T-helper 2 cell treated with Interferon-gamma antibody and Interleukin-4, amounts not matched to agents 5 μg/mL and 100 μg/mL, for 36 hours (primary cell): ENCODE measurements at regions not wholly inside any gene's neighbourhood (a gene's known extent, or its start where the extent isn't known, plus 50 kb on each side); places are given as distances from the start of the nearest gene placed in this dataset.

Experiments
- DNase-seq: peaks from one replicate; pipeline ENCODE4 v3.0.0; 2021; ENCODE audit warnings: low spot score
- H3K27ac Mint-ChIP-seq: one replicate; pipeline ENCODE4 v1.8.0; 2021; ENCODE audit warnings: mild to moderate bottlenecking, mixed read lengths
- H3K27me3 Mint-ChIP-seq: one replicate; pipeline ENCODE4 v1.8.0; 2021; ENCODE audit warnings: low read depth, mixed read lengths
- H3K36me3 Mint-ChIP-seq: one replicate; pipeline ENCODE4 v1.8.0; 2021; ENCODE audit warnings: low read depth, mixed read lengths
- H3K4me1 Mint-ChIP-seq: one replicate; pipeline ENCODE4 v1.8.0; 2021; ENCODE audit warnings: low read depth, mixed read lengths
- H3K4me3 Mint-ChIP-seq: one replicate; pipeline ENCODE4 v1.8.0; 2022; ENCODE audit warnings: mild to moderate bottlenecking, moderate library complexity, mixed read lengths
- H3K9me3 Mint-ChIP-seq: one replicate; pipeline ENCODE4 v1.8.0; 2021; ENCODE audit warnings: mixed read lengths

DNA sequence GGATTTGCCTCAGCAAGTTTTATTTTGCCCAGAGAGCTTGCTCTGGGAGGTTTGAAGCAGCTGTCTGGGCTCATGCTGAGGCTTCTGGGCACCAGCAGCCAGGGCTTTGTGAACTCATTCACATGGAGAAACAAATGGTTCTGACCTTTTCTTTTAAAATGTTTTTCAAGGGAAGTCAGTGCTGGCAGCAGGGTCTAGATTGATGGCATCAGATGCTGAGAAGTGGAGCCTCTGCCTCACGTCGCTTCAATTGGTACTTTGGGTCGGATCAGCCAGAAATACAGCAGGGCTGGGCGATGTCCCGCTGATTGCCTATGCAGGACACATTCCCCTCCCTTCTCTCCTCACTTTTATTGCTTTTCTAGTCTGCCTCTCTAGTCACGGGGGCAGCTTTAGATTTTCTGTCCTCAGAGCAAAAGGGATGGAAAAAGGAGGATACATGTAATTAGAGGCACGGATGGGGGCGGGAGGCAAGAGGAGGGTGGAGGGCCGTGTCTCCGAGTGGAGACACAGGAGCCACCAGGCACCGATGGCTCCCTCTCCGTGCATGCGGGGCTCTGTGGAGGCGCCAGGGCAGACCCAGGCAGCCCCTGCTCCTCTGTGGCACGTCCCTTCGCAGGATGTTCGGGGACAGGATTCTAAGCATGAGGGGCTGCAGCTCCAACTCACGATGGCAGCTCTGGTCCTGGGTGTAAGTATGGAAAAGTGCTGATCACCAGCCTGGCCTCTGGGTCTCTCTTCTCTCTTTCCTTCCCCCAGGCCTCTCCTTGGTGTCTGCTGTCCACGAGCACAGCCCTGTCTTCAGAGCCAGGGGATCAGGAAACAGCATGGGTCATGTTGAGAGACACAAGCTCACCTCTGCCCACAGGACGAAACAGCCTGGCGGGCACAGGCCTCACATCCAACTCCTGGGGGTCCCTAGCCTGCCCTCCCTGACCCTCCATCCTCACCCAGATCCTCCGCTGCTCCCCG is 116.1 kb downstream of the FAM43A start:
- Mint-ChIP-seq H3K4me3 (no peak overlapping the region), H3K9me3 (peaks cover 6% of the 10 kb centered on the region), H3K27ac (no peak overlapping the region), H3K4me1 (no peaks in the 10 kb centered on the region), H3K36me3 (peaks cover 1% of the 10 kb centered on the region), H3K27me3 (peaks cover 8% of the 10 kb centered on the region)
- no peak for DNase-seq

DNA sequence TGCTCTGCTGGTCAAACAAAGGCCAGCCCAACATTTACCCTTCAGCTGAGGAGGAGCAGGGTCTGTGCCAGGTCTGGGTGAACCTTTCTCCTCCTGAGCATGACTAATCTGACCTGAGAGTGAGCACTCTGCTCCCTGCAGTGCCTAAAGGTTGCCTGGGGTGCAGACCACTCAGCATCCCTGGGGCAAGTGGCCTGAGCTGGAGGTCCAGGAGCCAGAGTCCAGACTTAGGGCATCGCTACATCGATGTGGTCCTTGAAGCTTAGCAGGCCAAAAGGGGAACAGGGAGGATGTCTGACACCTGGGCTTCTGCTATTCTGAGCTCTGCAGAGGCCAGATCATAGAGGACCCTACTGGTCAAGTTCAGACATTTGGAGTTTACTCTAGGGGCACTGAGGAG is 119.1 kb downstream of the FAM43A start:
- H3K4me3 Mint-ChIP-seq: no peak overlapping the region
- H3K9me3 Mint-ChIP-seq: no peaks in the 10 kb centered on the region
- DNase-seq: no peak
- peaks cover 8% of the 10 kb centered on the region for H3K27me3 Mint-ChIP-seq
- no peaks in the 10 kb centered on the region for H3K36me3 Mint-ChIP-seq
- no peaks in the 10 kb centered on the region for H3K4me1 Mint-ChIP-seq
- H3K27ac Mint-ChIP-seq: no peak overlapping the region

DNA sequence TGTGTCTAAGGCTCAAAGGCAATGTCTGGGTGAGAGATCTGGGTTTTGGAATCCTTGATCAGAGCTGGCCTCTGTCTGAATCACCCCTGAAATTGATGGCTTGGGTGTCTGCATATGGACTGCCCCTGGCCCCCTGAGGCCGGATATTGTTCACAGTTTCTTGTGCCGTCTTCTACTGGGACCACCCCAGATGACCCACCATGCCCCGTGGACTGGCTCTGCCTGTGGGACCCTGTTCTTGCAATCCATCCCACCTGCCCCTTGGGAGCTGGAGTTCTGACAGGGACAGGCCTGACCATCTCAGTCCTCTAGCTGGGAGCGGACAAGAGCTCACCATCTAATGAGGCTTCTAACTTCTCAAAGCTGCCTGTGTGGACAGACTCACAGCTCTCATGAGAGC is 119.9 kb downstream of the FAM43A start:
- H3K4me1 Mint-ChIP-seq: no peaks in the 10 kb centered on the region
- no peaks in the 10 kb centered on the region for H3K36me3 Mint-ChIP-seq
- DNase-seq: no peak
- no peak overlapping the region for H3K27ac Mint-ChIP-seq
- peaks cover 13% of the 10 kb centered on the region for H3K27me3 Mint-ChIP-seq
- H3K4me3 Mint-ChIP-seq: no peak overlapping the region
- H3K9me3 Mint-ChIP-seq: no peaks in the 10 kb centered on the region

DNA sequence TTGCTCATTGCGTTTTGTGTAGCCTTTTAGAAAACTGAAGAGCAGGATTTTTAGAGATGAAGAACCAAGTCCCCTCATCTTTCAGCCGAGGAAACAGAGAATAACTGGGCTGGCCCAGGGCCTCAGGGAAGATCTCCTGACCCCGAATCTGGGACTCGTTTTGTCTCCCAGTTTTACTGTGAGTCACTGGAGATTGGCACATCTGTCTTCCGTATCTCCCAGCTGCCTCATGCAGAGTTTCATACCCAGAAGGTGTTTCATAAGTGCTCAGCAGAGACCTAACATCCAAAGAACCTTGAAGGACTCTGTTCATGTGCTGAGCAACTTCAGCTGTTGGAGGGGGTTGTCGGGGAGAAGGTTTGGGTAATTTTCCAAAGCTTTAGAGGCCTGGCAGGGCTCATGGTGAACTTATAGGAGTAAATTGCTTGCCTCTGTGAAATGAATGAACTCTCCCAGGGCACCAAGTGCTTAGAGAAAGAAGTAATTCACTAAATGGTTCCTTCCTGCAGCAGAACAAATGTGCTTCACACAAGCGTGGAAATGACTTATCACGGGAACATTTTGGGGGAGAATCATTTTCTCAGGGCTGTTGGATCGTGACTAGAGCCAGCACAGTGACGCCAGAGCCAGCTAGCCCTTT is 121.4 kb downstream of the FAM43A start:
- peaks cover 14% of the 10 kb centered on the region for H3K27me3 Mint-ChIP-seq
- no peaks in the 10 kb centered on the region for H3K4me1 Mint-ChIP-seq

DNA sequence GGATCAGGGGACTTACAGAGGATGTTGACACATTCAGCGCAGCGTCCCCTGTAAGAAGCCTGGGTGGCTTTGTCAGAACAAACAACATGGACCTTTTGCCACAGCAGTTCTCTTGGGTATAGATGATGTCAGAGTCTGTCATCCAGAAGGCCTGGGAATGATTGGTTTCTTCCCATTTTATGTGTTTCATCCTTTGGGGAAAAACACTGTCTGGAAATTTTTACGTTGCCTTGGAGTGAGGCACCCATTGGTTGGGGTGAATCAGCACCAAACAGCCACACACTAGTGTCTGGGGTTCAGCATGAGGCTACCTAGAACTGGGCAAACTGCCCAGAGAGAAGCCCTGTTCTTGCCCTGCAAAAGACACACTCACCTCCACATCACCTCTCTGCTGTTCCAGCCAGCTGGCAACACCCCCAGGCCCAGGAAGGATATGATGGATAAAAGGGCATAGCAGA is 123.0 kb downstream of the FAM43A start:
- Mint-ChIP-seq H3K4me3 (no peak overlapping the region), H3K9me3 (no peaks in the 10 kb centered on the region), H3K36me3 (no peaks in the 10 kb centered on the region), H3K27me3 (peaks cover 16% of the 10 kb centered on the region), H3K27ac (no peak overlapping the region), H3K4me1 (no peaks in the 10 kb centered on the region)
- no peak for DNase-seq

More for the DNA sequence above, 121.4 kb downstream of the FAM43A start:
- Mint-ChIP-seq H3K4me3 (no peak overlapping the region), H3K9me3 (no peaks in the 10 kb centered on the region), H3K36me3 (no peaks in the 10 kb centered on the region), H3K27ac (no peak overlapping the region)
- no peak for DNase-seq

DNA sequence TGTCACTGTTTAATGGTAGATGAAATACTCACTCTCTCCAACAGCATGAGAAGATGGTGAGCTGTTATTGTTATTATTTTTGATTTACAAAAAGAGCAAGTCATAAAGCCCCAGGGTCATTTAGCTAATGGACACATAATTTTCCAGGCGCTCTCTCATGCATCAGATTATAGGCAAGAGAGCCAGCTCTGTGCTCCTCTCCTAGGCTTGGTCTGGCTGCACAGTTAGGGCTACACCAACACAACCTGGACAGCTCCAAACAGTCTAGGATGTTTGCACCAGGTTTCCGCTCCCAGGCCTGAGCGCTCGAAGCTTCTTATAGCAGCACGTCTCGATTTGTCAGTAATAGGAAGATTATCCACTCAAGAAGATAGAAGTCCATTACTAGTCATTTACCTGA is 123.7 kb downstream of the FAM43A start:
- H3K9me3 Mint-ChIP-seq: no peaks in the 10 kb centered on the region
- H3K27me3 Mint-ChIP-seq: peaks cover 19% of the 10 kb centered on the region
- no peak overlapping the region for H3K27ac Mint-ChIP-seq
- H3K4me1 Mint-ChIP-seq: no peaks in the 10 kb centered on the region
- DNase-seq: no peak
- no peaks in the 10 kb centered on the region for H3K36me3 Mint-ChIP-seq
- H3K4me3 Mint-ChIP-seq: no peak overlapping the region

DNA sequence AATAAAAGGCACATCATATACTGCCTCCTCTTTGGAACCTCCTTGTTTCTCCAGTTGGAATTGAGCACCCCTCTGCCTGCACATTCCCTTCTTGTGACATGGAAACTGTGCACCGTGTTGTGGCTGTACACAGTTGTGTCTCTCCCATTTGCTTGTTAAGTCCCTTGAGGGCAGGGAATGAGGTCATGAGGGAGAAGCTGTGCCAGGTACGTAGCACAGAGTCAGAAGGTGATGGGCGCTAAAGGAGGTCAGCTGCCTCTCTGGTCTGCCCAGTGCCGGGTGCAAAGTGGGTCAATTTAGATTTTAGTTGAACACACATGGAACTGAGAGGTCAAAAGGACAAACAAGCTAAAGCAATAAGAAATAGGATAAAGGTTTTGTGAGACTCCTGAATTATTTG is 124.4 kb downstream of the FAM43A start:
- DNase-seq: no peak
- Mint-ChIP-seq H3K9me3 (no peaks in the 10 kb centered on the region), H3K27ac (no peak overlapping the region)

DNA sequence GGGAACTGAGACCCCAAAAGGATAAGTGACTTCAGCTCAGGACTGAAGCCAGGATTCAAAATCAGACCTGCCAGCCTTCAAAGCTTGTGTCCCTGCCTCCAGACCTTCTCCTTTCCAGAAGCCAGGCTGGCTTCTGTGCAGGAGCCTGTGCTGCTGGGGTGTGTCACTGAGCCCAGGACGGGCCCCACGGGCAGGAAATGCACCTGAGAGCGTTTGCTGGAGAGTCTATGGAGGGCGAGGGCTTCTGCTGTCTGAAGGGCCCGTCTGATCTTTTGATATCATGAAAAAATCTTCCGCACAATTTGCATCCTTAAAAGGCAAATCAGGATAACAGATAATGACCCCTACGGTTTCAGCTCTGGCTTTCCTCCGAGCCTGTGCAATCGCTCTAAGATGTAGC is 125.4 kb downstream of the FAM43A start:
- Mint-ChIP-seq H3K27ac (no peak overlapping the region), H3K36me3 (no peaks in the 10 kb centered on the region), H3K27me3 (peaks cover 18% of the 10 kb centered on the region), H3K4me1 (no peaks in the 10 kb centered on the region), H3K9me3 (no peaks in the 10 kb centered on the region), H3K4me3 (no peak overlapping the region)
- DNase-seq: no peak

More for the DNA sequence above, 124.4 kb downstream of the FAM43A start:
- Mint-ChIP-seq H3K4me3 (no peak overlapping the region), H3K27me3 (peaks cover 18% of the 10 kb centered on the region), H3K36me3 (no peaks in the 10 kb centered on the region), H3K4me1 (no peaks in the 10 kb centered on the region)

DNA sequence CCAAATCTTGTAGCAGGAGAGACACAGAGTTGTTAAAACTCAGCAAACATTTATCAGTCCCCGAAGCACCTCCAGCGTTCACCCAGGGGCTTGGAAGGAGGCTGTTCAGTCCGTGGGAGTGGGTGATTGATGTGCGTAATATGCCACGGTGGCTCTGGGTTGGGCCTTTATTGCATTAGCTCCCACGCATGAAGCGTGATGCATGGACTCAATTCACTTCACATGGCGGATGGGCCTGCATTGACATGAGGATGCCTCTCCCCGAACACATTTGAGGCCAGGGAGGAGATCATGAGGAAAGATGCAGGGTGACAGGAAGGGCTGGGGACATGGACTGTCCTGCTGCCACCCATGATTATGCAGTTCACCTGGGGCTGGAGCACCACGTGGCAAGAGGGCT is 126.5 kb downstream of the FAM43A start:
- Mint-ChIP-seq H3K9me3 (no peaks in the 10 kb centered on the region), H3K27ac (no peak overlapping the region), H3K36me3 (no peaks in the 10 kb centered on the region), H3K4me1 (no peaks in the 10 kb centered on the region), H3K4me3 (no peak overlapping the region), H3K27me3 (peaks cover 16% of the 10 kb centered on the region)
- DNase-seq: no peak

DNA sequence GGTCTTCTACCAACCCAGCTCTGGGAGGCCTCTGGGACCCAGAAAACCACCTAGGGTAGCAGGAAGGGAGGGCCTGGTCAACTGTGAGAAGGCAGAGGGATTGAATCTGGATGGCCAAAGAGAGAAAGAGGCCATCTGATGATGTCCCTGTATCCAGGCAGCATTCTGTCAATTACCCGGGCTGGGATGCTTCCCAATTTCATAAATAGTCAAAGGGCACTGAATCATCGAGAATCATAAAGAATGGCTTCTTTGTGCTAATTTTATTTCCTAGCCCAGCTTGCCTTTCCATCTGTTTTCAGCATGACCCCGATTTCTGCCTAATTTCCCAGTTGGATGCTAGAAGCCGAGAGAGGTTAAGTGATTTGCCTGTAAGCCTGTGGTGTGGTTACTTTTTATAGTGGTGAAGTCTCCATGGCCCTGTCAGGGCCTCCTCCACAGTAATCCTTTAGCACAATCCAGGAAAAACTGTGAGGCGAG is 129.2 kb downstream of the FAM43A start:
- H3K4me3 Mint-ChIP-seq: no peak overlapping the region
- no peaks in the 10 kb centered on the region for H3K4me1 Mint-ChIP-seq
- H3K9me3 Mint-ChIP-seq: no peaks in the 10 kb centered on the region
- H3K27ac Mint-ChIP-seq: no peak overlapping the region
- no peak for DNase-seq
- no peaks in the 10 kb centered on the region for H3K36me3 Mint-ChIP-seq
- H3K27me3 Mint-ChIP-seq: peaks cover 15% of the 10 kb centered on the region

DNA sequence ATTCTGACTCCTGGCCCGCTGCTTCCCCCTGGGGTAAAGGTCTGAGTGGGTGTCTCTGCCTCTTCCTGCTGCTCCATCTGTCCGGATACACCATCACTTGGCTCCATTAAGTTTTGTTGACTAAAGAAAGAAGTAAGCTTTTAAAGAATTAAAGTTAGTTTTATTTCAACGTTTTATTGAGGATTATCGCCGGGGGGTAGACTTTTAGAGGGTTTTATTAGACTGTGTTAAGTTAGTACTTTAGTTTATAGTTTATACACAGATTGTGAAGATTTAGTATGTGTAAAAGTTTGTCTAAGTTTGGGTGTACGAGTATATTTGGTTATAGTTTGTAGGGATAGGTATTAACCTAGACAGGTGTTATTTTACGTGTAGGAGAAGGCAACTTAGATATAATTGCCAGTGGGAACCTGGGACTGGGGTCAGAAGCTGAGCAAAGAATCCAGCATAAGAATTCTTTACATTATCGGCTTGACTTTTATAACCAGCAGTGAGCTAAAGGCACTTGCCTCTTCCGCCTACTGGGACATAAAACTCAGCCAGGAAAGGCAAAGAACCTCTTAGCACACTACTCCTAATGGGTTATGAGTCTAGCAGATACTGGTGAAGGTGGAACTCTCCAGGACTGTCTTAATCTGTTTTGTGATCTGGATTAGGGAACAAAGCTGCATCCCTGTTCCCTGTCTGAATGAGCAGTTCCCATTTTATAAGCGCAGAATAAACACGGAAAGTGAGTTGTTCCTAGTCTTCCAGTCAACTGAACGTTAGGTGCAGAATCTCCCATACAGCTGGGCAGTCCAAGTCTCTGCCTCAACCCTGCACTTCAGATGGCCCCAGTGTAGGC is 131.3 kb downstream of the FAM43A start:
- Mint-ChIP-seq H3K27ac (no peak overlapping the region), H3K4me3 (no peak overlapping the region), H3K4me1 (no peaks in the 10 kb centered on the region), H3K36me3 (no peaks in the 10 kb centered on the region), H3K27me3 (peaks cover 9% of the 10 kb centered on the region), H3K9me3 (no peaks in the 10 kb centered on the region)
- no peak for DNase-seq

DNA sequence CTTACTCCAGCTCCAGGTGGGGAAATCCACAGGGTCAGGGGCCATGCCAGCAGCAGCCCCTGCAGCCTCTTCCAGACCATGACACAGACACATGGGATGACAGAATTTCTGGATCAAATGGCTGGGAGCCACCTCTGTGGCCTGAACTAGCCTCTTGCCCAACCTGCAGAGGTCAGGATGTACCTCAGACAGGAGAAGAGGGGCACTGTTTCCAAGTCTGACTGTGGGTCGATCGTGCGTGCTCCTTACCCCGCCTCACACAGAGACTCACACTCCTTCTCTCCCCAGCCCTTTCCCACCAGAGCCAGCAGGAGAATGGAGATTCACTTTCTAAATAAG is 131.9 kb downstream of the FAM43A start:
- H3K27ac Mint-ChIP-seq: no peak overlapping the region

DNA sequence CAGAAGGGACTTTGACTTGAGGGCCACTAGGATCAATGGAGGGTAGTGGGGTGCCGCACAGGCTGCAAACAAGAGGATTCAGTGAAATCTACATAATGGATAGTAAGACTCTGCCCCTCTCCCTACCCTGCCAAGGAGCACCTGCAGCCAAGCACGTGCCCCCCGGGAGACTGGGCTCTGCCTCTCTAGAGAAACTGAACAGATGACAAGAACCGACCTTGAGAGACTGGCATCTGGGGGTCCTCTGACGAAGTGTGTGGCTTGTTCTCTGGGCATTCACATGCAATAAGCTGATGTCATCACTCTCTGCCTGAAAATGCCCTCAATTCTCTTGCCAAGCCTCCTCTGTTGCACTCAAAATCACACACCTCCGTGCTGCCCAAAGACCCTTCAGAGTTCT is 132.3 kb downstream of the FAM43A start:
- no peak overlapping the region for H3K27ac Mint-ChIP-seq
- no peak for DNase-seq
- no peaks in the 10 kb centered on the region for H3K4me1 Mint-ChIP-seq
- no peak overlapping the region for H3K4me3 Mint-ChIP-seq
- H3K9me3 Mint-ChIP-seq: no peaks in the 10 kb centered on the region
- peaks cover 9% of the 10 kb centered on the region for H3K27me3 Mint-ChIP-seq
- H3K36me3 Mint-ChIP-seq: no peaks in the 10 kb centered on the region

More for the DNA sequence above, 131.9 kb downstream of the FAM43A start:
- H3K9me3 Mint-ChIP-seq: no peaks in the 10 kb centered on the region
- H3K36me3 Mint-ChIP-seq: no peaks in the 10 kb centered on the region
- H3K4me1 Mint-ChIP-seq: no peaks in the 10 kb centered on the region
- H3K4me3 Mint-ChIP-seq: no peak overlapping the region
- peaks cover 9% of the 10 kb centered on the region for H3K27me3 Mint-ChIP-seq
- no peak for DNase-seq

DNA sequence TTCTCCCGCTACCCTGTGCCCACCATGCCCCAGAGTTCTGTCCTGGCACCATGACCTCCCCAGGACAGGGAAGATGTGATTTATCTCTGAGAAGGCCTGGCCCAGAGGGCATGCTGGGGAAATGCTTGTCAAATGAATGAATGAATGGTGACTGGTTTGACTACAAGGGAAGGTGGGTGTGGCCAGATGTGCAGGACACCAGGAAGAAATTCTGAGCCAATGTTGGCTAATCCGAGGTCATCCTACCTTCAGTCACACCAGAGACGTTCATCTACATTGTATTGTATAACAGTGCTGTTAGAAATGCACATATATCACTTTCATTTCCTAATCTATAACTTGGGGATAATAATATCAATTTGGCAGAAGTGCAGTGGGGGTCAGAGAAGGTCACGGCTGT is 138.4 kb downstream of the FAM43A start:
- Mint-ChIP-seq H3K27me3 (no peaks in the 10 kb centered on the region), H3K36me3 (no peaks in the 10 kb centered on the region), H3K4me3 (no peak overlapping the region), H3K9me3 (no peaks in the 10 kb centered on the region), H3K27ac (no peak overlapping the region), H3K4me1 (no peaks in the 10 kb centered on the region)
- DNase-seq: no peak
